PC-3 (cell line): ENCODE measurements at regions not wholly inside any gene's neighbourhood (a gene's known extent, or its start where the extent isn't known, plus 50 kb on each side); places are given as distances from the start of the nearest gene placed in this dataset.

Source experiments
- ATAC-seq: fragments of 200-7000 bp; cut with Tn5 transposase; 2 replicates; pipeline ENCODE4 v1.9.1; 2020; ENCODE audit warnings: mild to moderate bottlenecking, moderate library complexity
- BruUV-seq: library from RNA; stranded (reverse); fragments of 400-500 nt; replicated peaks from 2 replicates; lab custom pipeline; 2021; lab: Mats Ljungman, UMichigan
- CTCF ChIA-PET: fragments of 300-600 bp; sonication (Branson Sonifier 250); formaldehyde crosslinking; loops from one replicate; lab custom pipeline; 2022; ENCODE audit warnings: antibody characterized with exemption; lab: Charles Lee
- POLR2A ChIA-PET: fragments of 300-600 bp; sonication (Branson Sonifier 250); formaldehyde crosslinking; loops from one replicate; lab custom pipeline; 2022; ENCODE audit warnings: antibody characterized with exemption; ENCODE audit not compliant: unreplicated experiment; lab: Charles Lee
- DNase-seq: peaks from one replicate; pipeline ENCODE4 v3.0.0-alpha.2; 2015
- H2AFZ ChIP-seq: fragments of 300-600 bp; sonication (generic); 2 replicates; pipeline ENCODE4 v1.6.0; 2016; ENCODE audit warnings: antibody characterized with exemption, low read length
- H3F3A ChIP-seq: fragments of 300-600 bp; sonication (generic); one replicate; pipeline ENCODE4 v1.6.0; 2017; ENCODE audit warnings: antibody characterized with exemption, low read length, control low read depth, mild to moderate bottlenecking; ENCODE audit not compliant: unreplicated experiment
- H3K27ac ChIP-seq: fragments of 300-600 bp; sonication (generic); 2 replicates; pipeline ENCODE4 v1.5.1; 2016; ENCODE audit warnings: mild to moderate bottlenecking, low read length
- H3K27me3 ChIP-seq: fragments of 300-600 bp; sonication (generic); 2 replicates; pipeline ENCODE4 v1.6.1; 2016; ENCODE audit warnings: low read length, mixed read lengths
- H3K36me3 ChIP-seq: fragments of 300-600 bp; sonication (generic); 2 replicates; pipeline ENCODE4 v1.6.1; 2016; ENCODE audit warnings: low read depth, mixed run types, low read length, mixed read lengths
- H3K4me1 ChIP-seq: fragments of 300-600 bp; sonication (generic); 2 replicates; pipeline ENCODE4 v1.5.1; 2016; ENCODE audit warnings: low read length; ENCODE audit not compliant: insufficient read depth
- H3K4me2 ChIP-seq: fragments of 300-600 bp; sonication (generic); 2 replicates; pipeline ENCODE4 v1.6.0; 2016; ENCODE audit warnings: low read length
- H3K4me3 ChIP-seq: fragments of 300-600 bp; sonication (generic); 2 replicates; pipeline ENCODE4 v1.5.1; 2016; ENCODE audit warnings: mild to moderate bottlenecking, low read length, mixed read lengths
- H3K79me2 ChIP-seq: fragments of 300-600 bp; sonication (generic); 2 replicates; pipeline ENCODE4 v1.6.1; 2017; ENCODE audit warnings: low read length, mixed read lengths
- H3K9ac ChIP-seq: fragments of 300-600 bp; sonication (generic); 2 replicates; pipeline ENCODE4 v1.6.0; 2016; ENCODE audit warnings: mild to moderate bottlenecking, low read length
- H3K9me2 ChIP-seq: fragments of 300-600 bp; sonication (generic); replicated peaks from 2 replicates; pipeline ENCODE4 v1.6.1; 2016; ENCODE audit warnings: mixed run types, low read length, mixed read lengths
- H3K9me3 ChIP-seq: fragments of 300-600 bp; sonication (generic); 2 replicates; pipeline ENCODE4 v1.6.1; 2016; ENCODE audit warnings: low read length, mixed read lengths
- H4K20me1 ChIP-seq: fragments of 300-600 bp; sonication (generic); 2 replicates; pipeline ENCODE4 v1.6.1; 2016; ENCODE audit warnings: low read length, mixed read lengths
- CTCF ChIP-seq: fragments of 300-600 bp; sonication (generic); conservative IDR thresholded peaks from 2 replicates; pipeline ENCODE4 v1.5.1; 2017; ENCODE audit warnings: antibody characterized with exemption, low read depth, mild to moderate bottlenecking, low read length
- EZH2 ChIP-seq: fragments of 300-600 bp; sonication (generic); IDR thresholded peaks from one replicate; pipeline ENCODE4 v1.6.1; 2017; ENCODE audit warnings: antibody characterized with exemption, mild to moderate bottlenecking, low read length; ENCODE audit not compliant: unreplicated experiment
- EZH2phosphoT487 ChIP-seq: fragments of 300-600 bp; sonication (generic); IDR thresholded peaks from 2 replicates; pipeline ENCODE4 v1.6.1; 2018; ENCODE audit warnings: mild to moderate bottlenecking, antibody characterized with exemption, low read length, borderline replicate concordance
- intact Hi-C: fragments of 100-400 bp; cut with micrococcal nuclease; formaldehyde crosslinking; loops from 2 replicates; pipeline ENCODE4 v1.9.0; 2023

- POLR2A ChIA-PET, result interaction anchor here (0.7 kb wide), 1 partner anchor 79 kb away, joined by 3 read pairs; no protein-coding TSS in a partner anchor
- intact Hi-C loops, result no loop called here
- no peak for ATAC-seq
Measured at GRCh38 chr1:63014267-63014666, 230.3 kb downstream of the ATG4C start.

GRCh38 chr1:63022319-63022718, 238.4 kb downstream of the ATG4C start:
- intact Hi-C loops, result no loop called here
- BruUV-seq, result no TSS peak

More at GRCh38 chr1:63014267-63014666, 230.3 kb downstream of the ATG4C start:
- Histone ChIP-seq H3K4me3 (no peak overlapping the region), H3F3A (no peaks in the 10 kb centered on the region), H3K4me1 (no peaks in the 10 kb centered on the region), H3K9me3 (no peaks in the 10 kb centered on the region), H2AFZ (no peak overlapping the region), H3K79me2 (no peaks in the 10 kb centered on the region), H3K36me3 (no peaks in the 10 kb centered on the region), H3K27ac (no peak overlapping the region), H3K9me2 (no peaks in the 10 kb centered on the region), H3K27me3 (peaks cover 44% of the 10 kb centered on the region), H3K4me2 (no peak overlapping the region), H4K20me1 (no peaks in the 10 kb centered on the region), H3K9ac (no peak overlapping the region)
- TF ChIP-seq EZH2phosphoT487 (no peak), EZH2 (no peak), CTCF (no peak)
- BruUV-seq, result no TSS peak
- no peak for DNase-seq
- CTCF ChIA-PET, result no interaction called here

More at GRCh38 chr1:63022319-63022718, 238.4 kb downstream of the ATG4C start:
- Histone ChIP-seq H3K4me2 (no peak overlapping the region), H3K27ac (no peak overlapping the region), H2AFZ (no peak overlapping the region), H3K36me3 (no peaks in the 10 kb centered on the region), H3K9me2 (no peaks in the 10 kb centered on the region), H4K20me1 (no peaks in the 10 kb centered on the region), H3K4me1 (no peaks in the 10 kb centered on the region), H3K9me3 (no peaks in the 10 kb centered on the region), H3K9ac (no peak overlapping the region), H3K27me3 (peaks cover 50% of the 10 kb centered on the region), H3K79me2 (no peaks in the 10 kb centered on the region), H3K4me3 (no peak overlapping the region), H3F3A (no peaks in the 10 kb centered on the region)
- ChIA-PET CTCF (no interaction called here), POLR2A (no interaction called here)
- no peak for DNase-seq
- ATAC-seq, result no peak
- TF ChIP-seq CTCF (no peak), EZH2 (no peak), EZH2phosphoT487 (no peak)
